Activated naive CD8-positive, alpha-beta T cell treated with anti-CD3 and anti-CD28 coated beads for 36 hours (primary cell): ENCODE measurements at regions not wholly inside any gene's neighbourhood (a gene's known extent, or its start where the extent isn't known, plus 50 kb on each side); places are given as distances from the start of the nearest gene placed in this dataset.

Experiments
- DNase-seq: peaks from one replicate; pipeline ENCODE4 v3.0.0; 2021
- H3K27ac Mint-ChIP-seq: one replicate; pipeline ENCODE4 v1.8.0; 2022; ENCODE audit warnings: mild to moderate bottlenecking, moderate library complexity, mixed read lengths
- H3K27me3 Mint-ChIP-seq: one replicate; pipeline ENCODE4 v1.8.0; 2022; ENCODE audit warnings: mild to moderate bottlenecking, mixed read lengths
- H3K36me3 Mint-ChIP-seq: one replicate; pipeline ENCODE4 v1.8.0; 2021; ENCODE audit warnings: mild to moderate bottlenecking, mixed read lengths
- H3K4me1 Mint-ChIP-seq: one replicate; pipeline ENCODE4 v1.8.0; 2021; ENCODE audit warnings: mixed read lengths
- H3K4me3 Mint-ChIP-seq: one replicate; pipeline ENCODE4 v1.8.0; 2022; ENCODE audit warnings: mild to moderate bottlenecking, moderate library complexity, mixed read lengths
- H3K9me3 Mint-ChIP-seq: one replicate; pipeline ENCODE4 v1.8.0; 2022; ENCODE audit warnings: mixed read lengths

- H3K9me3 Mint-ChIP-seq = no peaks in the 10 kb centered on the region
- no peaks in the 10 kb centered on the region for H3K4me1 Mint-ChIP-seq
- H3K27me3 Mint-ChIP-seq = no peaks in the 10 kb centered on the region
- H3K4me3 Mint-ChIP-seq = no peak overlapping the region
- no peak for DNase-seq
- H3K36me3 Mint-ChIP-seq = no peaks in the 10 kb centered on the region
- no peak overlapping the region for H3K27ac Mint-ChIP-seq
Measured at GRCh38 chr2:13536941-13537340, 820.2 kb downstream of the TRIB2 start.

GRCh38 chr2:13537771-13538349 lies 821.1 kb downstream of the TRIB2 start:
- DNase-seq = no peak
- H3K4me1 Mint-ChIP-seq = no peaks in the 10 kb centered on the region
- no peaks in the 10 kb centered on the region for H3K9me3 Mint-ChIP-seq
- no peak overlapping the region for H3K4me3 Mint-ChIP-seq
- no peaks in the 10 kb centered on the region for H3K27me3 Mint-ChIP-seq
- H3K27ac Mint-ChIP-seq = no peak overlapping the region
- H3K36me3 Mint-ChIP-seq = no peaks in the 10 kb centered on the region

- Mint-ChIP-seq H3K4me1 (no peaks in the 10 kb centered on the region), H3K9me3 (no peaks in the 10 kb centered on the region), H3K4me3 (no peak overlapping the region), H3K36me3 (no peaks in the 10 kb centered on the region), H3K27ac (no peak overlapping the region), H3K27me3 (no peaks in the 10 kb centered on the region)
- DNase-seq = no peak
Measured at GRCh38 chr2:13539296-13539695, 822.6 kb downstream of the TRIB2 start.

- Mint-ChIP-seq H3K27ac (no peak overlapping the region), H3K4me3 (no peak overlapping the region), H3K27me3 (no peaks in the 10 kb centered on the region), H3K4me1 (no peaks in the 10 kb centered on the region), H3K36me3 (no peaks in the 10 kb centered on the region), H3K9me3 (no peaks in the 10 kb centered on the region)
- DNase-seq = no peak
Measured at GRCh38 chr2:13542061-13542460, 825.3 kb downstream of the TRIB2 start.

- Mint-ChIP-seq H3K4me1 (no peaks in the 10 kb centered on the region), H3K4me3 (no peak overlapping the region), H3K27ac (no peak overlapping the region), H3K36me3 (no peaks in the 10 kb centered on the region), H3K27me3 (no peaks in the 10 kb centered on the region), H3K9me3 (no peaks in the 10 kb centered on the region)
- DNase-seq = no peak
Measured at GRCh38 chr2:13542642-13543041, 825.9 kb downstream of the TRIB2 start.

GRCh38 chr2:13543550-13543949 lies 826.8 kb downstream of the TRIB2 start:
- no peak for DNase-seq
- Mint-ChIP-seq H3K27me3 (no peaks in the 10 kb centered on the region), H3K27ac (no peak overlapping the region), H3K4me1 (no peaks in the 10 kb centered on the region), H3K9me3 (no peaks in the 10 kb centered on the region), H3K36me3 (no peaks in the 10 kb centered on the region), H3K4me3 (no peak overlapping the region)

GRCh38 chr2:13545320-13545719 lies 828.6 kb downstream of the TRIB2 start:
- Mint-ChIP-seq H3K9me3 (no peaks in the 10 kb centered on the region), H3K27me3 (no peaks in the 10 kb centered on the region), H3K4me1 (no peaks in the 10 kb centered on the region), H3K4me3 (no peak overlapping the region), H3K36me3 (no peaks in the 10 kb centered on the region), H3K27ac (no peak overlapping the region)
- no peak for DNase-seq

GRCh38 chr2:13546131-13546530 lies 829.4 kb downstream of the TRIB2 start:
- Mint-ChIP-seq H3K27me3 (no peaks in the 10 kb centered on the region), H3K4me1 (no peaks in the 10 kb centered on the region), H3K9me3 (no peaks in the 10 kb centered on the region), H3K27ac (no peak overlapping the region), H3K4me3 (no peak overlapping the region), H3K36me3 (no peaks in the 10 kb centered on the region)
- DNase-seq = no peak

GRCh38 chr2:13550285-13551231 lies 833.8 kb downstream of the TRIB2 start:
- Mint-ChIP-seq H3K4me1 (no peaks in the 10 kb centered on the region), H3K27ac (no peak overlapping the region), H3K27me3 (no peaks in the 10 kb centered on the region), H3K9me3 (peaks cover 2% of the 10 kb centered on the region), H3K36me3 (no peaks in the 10 kb centered on the region), H3K4me3 (no peak overlapping the region)
- no peak for DNase-seq

GRCh38 chr2:13558368-13558767 lies 841.6 kb downstream of the TRIB2 start:
- H3K4me3 Mint-ChIP-seq = no peak overlapping the region
- H3K27ac Mint-ChIP-seq = no peak overlapping the region
- H3K36me3 Mint-ChIP-seq = no peaks in the 10 kb centered on the region
- H3K4me1 Mint-ChIP-seq = no peaks in the 10 kb centered on the region
- H3K27me3 Mint-ChIP-seq = no peaks in the 10 kb centered on the region
- no peak for DNase-seq
- H3K9me3 Mint-ChIP-seq = peaks cover 3% of the 10 kb centered on the region

- Mint-ChIP-seq H3K9me3 (peaks cover 3% of the 10 kb centered on the region), H3K36me3 (no peaks in the 10 kb centered on the region), H3K27me3 (no peaks in the 10 kb centered on the region), H3K4me3 (no peak overlapping the region), H3K4me1 (no peaks in the 10 kb centered on the region), H3K27ac (no peak overlapping the region)
- no peak for DNase-seq
Measured at GRCh38 chr2:13560322-13560721, 843.6 kb downstream of the TRIB2 start.

GRCh38 chr2:13572466-13572865 lies 855.7 kb downstream of the TRIB2 start:
- Mint-ChIP-seq H3K27me3 (no peaks in the 10 kb centered on the region), H3K9me3 (no peaks in the 10 kb centered on the region), H3K27ac (no peak overlapping the region), H3K4me3 (no peak overlapping the region), H3K36me3 (no peaks in the 10 kb centered on the region), H3K4me1 (no peaks in the 10 kb centered on the region)
- no peak for DNase-seq

GRCh38 chr2:13574831-13575230 lies 858.1 kb downstream of the TRIB2 start:
- Mint-ChIP-seq H3K9me3 (no peaks in the 10 kb centered on the region), H3K4me3 (no peak overlapping the region), H3K36me3 (no peaks in the 10 kb centered on the region), H3K4me1 (no peaks in the 10 kb centered on the region), H3K27me3 (no peaks in the 10 kb centered on the region), H3K27ac (no peak overlapping the region)
- DNase-seq = no peak

GRCh38 chr2:13576406-13577036 lies 859.8 kb downstream of the TRIB2 start:
- Mint-ChIP-seq H3K4me1 (no peaks in the 10 kb centered on the region), H3K4me3 (no peak overlapping the region), H3K36me3 (no peaks in the 10 kb centered on the region), H3K27ac (no peak overlapping the region), H3K27me3 (no peaks in the 10 kb centered on the region), H3K9me3 (no peaks in the 10 kb centered on the region)
- DNase-seq = no peak

GRCh38 chr2:13578547-13578946 lies 861.8 kb downstream of the TRIB2 start:
- H3K9me3 Mint-ChIP-seq = no peaks in the 10 kb centered on the region
- H3K27me3 Mint-ChIP-seq = no peaks in the 10 kb centered on the region
- H3K27ac Mint-ChIP-seq = no peak overlapping the region
- no peak for DNase-seq
- H3K36me3 Mint-ChIP-seq = no peaks in the 10 kb centered on the region
- H3K4me1 Mint-ChIP-seq = no peaks in the 10 kb centered on the region
- H3K4me3 Mint-ChIP-seq = no peak overlapping the region
